H7 (cell line): ENCODE measurements at regions not wholly inside any gene's neighbourhood (a gene's known extent, or its start where the extent isn't known, plus 50 kb on each side); places are given as distances from the start of the nearest gene placed in this dataset.
"Not testable (repeated sequence)": the region's sequence is repeated elsewhere in the genome, so short reads cannot be mapped to it uniquely, and the experiment has no call there.

Experiments
- DNase-seq: peaks from one replicate; pipeline ENCODE4 v3.0.0; 2012
- H3K27me3 ChIP-seq: 2 replicates; pipeline ENCODE4 v1.6.0; 2011; ENCODE audit warnings: mild to moderate bottlenecking, low read length; ENCODE audit not compliant: control insufficient read depth, insufficient read depth
- H3K36me3 ChIP-seq: replicated peaks from 2 replicates; pipeline ENCODE4 v1.5.1; 2011; ENCODE audit warnings: low read length; ENCODE audit not compliant: control insufficient read depth, insufficient read depth
- H3K4me3 ChIP-seq: 2 replicates; pipeline ENCODE4 v1.5.1; 2011; ENCODE audit warnings: low read depth, mild to moderate bottlenecking, control low read depth, low read length, moderate library complexity; ENCODE audit not compliant: insufficient read depth

DNA sequence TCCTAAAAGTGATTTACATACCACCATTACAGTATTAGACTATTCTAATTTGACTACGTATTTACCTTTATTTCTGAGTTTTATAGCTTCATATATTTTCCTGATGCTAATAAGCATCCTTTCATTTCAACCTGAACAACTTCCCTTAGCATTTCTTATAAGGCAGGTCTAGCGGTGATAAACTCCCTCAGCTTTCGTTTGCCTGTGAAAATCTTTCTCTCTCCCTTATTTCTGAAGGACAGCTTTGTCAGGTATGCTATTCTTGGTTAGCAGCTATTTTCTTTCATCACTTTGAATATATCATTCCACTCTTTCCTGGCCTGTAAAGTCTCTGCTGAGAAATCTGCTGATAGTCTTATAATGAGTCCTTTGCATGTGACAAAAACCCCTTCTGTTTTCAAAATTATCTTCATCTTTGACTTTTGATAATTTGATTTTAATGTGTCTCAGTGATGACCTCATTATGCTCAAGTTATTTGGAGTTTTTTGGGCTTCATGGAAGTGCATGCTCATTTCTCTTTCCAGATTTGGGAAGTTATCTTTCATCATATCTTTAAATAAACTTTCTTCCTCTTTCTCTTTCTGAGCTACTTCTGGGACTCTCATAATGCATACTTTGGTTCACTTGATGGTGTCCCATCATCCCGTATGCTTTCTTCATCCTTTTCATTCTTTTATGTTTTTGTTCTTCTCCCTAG, 285.4 kb upstream of the PMFBP1 start:
- no peaks in the 10 kb centered on the region for H3K36me3 ChIP-seq
- no peaks in the 10 kb centered on the region for H3K27me3 ChIP-seq
- no peak overlapping the region for H3K4me3 ChIP-seq
- DNase-seq, result no peak

- Histone ChIP-seq H3K36me3 (no peaks in the 10 kb centered on the region), H3K27me3 (no peaks in the 10 kb centered on the region), H3K4me3 (no peak overlapping the region)
- DNase-seq, result no peak
These were observed 284.0 kb upstream of the PMFBP1 start for GRCh38 chr16:72455743-72456659.

- not testable (repeated sequence) for H3K4me3 ChIP-seq, DNase-seq
These were observed 281.9 kb upstream of the PMFBP1 start for GRCh38 chr16:72453856-72454255.

DNA sequence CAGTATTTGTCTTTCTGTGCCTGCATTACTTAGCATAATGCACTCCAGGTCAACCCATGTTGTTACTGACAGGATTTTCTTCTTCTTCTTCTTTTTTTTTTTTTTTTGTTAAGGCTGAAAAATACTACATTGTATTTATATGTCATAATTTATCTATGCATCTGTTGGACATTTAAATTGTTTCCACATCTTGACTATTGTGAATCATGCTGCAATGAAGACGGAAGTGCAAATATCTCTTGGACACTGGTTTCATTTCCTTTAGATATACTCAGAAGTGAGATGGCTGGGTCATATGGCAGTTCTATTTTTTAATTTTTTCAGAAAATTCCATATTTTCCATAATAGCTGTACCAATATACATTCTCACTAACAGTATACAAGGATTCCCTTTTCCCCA, 272.7 kb upstream of the PMFBP1 start:
- no peak for DNase-seq
- no peaks in the 10 kb centered on the region for H3K36me3 ChIP-seq

More at GRCh38 chr16:72453856-72454255, 281.9 kb upstream of the PMFBP1 start:
- not testable (repeated sequence) for H3K36me3 ChIP-seq, H3K27me3 ChIP-seq

DNA sequence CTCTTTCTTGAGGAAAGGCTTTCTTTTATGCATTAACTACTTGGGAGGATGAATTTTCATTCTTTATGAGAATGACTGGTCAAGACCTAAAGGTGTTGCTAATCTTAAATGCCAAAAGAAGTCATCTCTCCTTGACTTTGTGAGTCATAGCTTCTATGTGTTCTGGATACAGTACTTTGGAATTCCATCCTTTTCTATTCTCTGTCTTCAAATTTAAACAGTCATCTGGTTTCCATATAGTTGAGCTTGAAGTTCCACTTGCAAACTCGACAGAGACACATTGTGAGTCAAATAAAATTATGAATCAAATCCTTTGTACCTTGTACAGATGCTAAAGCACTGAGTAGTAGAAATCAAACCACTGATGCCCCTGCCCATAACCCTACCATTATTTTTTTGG, 271.9 kb upstream of the PMFBP1 start:
- DNase-seq, result no peak
- Histone ChIP-seq H3K27me3 (no peaks in the 10 kb centered on the region), H3K36me3 (no peaks in the 10 kb centered on the region), H3K4me3 (no peak overlapping the region)

More for the DNA sequence above, 272.7 kb upstream of the PMFBP1 start:
- Histone ChIP-seq H3K4me3 (no peak overlapping the region), H3K27me3 (no peaks in the 10 kb centered on the region)

DNA sequence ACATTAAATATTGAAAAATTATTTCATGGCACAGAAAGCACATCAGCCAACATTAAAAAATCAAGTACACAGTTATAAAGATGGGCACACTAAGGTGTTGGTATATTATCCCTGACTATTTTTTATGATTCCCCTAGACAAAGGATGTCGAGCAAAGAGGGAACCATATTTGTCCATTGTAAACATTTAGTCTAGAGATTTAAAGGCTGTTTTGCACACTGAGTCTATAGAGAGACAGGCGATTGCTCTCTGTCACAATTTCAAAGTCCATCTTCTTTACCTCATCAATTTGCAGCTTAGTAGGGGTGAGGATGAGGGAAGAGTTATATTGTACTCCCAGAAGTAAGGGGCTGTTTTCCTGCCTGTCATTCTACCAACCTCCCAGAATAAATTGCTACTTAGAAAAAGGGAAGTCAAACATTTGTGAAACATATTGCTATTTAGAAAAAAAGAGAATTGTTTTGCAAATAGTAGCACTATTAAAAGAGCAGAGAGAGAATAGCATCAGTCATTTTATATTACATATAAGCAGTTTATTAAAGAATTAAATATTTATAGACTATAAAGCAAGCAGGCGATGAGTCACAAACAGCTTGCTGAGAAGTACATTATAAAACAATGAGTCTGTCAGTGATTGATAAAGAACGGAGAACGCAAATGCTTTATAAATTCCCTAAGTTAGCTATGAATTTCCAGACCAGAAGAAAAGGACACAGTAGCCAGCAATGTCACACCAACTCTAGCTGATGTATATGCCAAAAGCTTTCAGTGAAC, 270.6 kb upstream of the PMFBP1 start:
- Histone ChIP-seq H3K4me3 (no peak overlapping the region), H3K36me3 (no peaks in the 10 kb centered on the region), H3K27me3 (no peaks in the 10 kb centered on the region)
- no peak for DNase-seq

GRCh38 chr16:72437891-72438290, 265.9 kb upstream of the PMFBP1 start:
- Histone ChIP-seq H3K36me3 (no peaks in the 10 kb centered on the region), H3K4me3 (no peak overlapping the region), H3K27me3 (no peaks in the 10 kb centered on the region)
- no peak for DNase-seq

GRCh38 chr16:72434159-72434558, 262.2 kb upstream of the PMFBP1 start:
- DNase-seq, result no peak
- no peaks in the 10 kb centered on the region for H3K36me3 ChIP-seq

DNA sequence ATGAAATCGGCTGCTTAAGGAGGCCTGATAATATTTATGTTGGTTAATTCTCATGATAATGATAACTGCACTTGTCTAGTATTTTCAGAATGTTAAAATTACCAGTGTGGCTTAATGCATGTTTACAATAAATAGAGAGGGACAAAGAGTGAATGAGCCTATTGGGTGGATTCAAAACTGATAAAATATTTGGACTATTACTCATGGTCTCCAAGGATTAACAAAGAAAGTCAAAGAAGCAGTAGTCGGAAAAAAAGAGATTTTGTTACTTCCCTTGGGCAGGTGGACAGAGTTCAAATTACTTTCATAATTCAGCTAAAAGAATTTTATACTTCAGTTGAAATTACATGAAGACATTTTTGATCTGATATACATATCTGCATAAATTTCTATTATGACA, 258.2 kb upstream of the PMFBP1 start:
- Histone ChIP-seq H3K36me3 (no peaks in the 10 kb centered on the region), H3K4me3 (no peak overlapping the region), H3K27me3 (no peaks in the 10 kb centered on the region)
- DNase-seq, result no peak

More at GRCh38 chr16:72434159-72434558, 262.2 kb upstream of the PMFBP1 start:
- Histone ChIP-seq H3K27me3 (no peaks in the 10 kb centered on the region), H3K4me3 (no peak overlapping the region)

GRCh38 chr16:72429671-72430081, 257.7 kb upstream of the PMFBP1 start:
- no peak overlapping the region for H3K4me3 ChIP-seq
- no peak for DNase-seq

GRCh38 chr16:72428681-72429376, 256.9 kb upstream of the PMFBP1 start:
- no peaks in the 10 kb centered on the region for H3K36me3 ChIP-seq
- H3K4me3 ChIP-seq, result no peak overlapping the region
- H3K27me3 ChIP-seq, result no peaks in the 10 kb centered on the region
- DNase-seq, result no peak

More at GRCh38 chr16:72429671-72430081, 257.7 kb upstream of the PMFBP1 start:
- no peaks in the 10 kb centered on the region for H3K36me3 ChIP-seq
- H3K27me3 ChIP-seq, result no peaks in the 10 kb centered on the region

DNA sequence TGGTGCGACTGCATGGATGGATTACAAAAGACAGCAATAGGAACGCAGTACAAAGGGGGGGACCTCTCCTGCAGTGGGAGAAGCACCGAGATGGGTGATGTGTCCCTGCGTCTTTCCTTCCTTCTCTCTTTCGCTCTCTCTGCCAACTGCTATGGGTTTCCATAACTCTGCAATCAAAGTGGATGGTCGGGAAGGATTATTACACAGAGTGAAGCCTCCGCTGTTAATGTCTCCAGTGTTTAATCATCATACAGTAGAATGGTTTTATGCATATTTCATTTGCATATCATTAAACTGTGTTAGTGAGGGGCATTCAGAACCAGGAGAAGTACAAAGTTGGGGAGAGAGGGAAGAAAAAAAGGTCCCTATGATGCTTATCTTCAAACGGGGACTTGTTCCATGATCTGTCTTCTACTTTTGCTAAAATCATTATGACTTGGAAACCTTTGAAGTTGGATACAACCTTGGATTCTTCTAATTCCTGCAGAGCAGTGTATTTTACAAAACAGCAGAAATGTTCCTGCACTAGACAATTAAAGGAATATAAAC, 255.9 kb upstream of the PMFBP1 start:
- Histone ChIP-seq H3K27me3 (no peaks in the 10 kb centered on the region), H3K36me3 (no peaks in the 10 kb centered on the region), H3K4me3 (no peak overlapping the region)
- DNase-seq, result no peak

GRCh38 chr16:72427051-72427782, 255.3 kb upstream of the PMFBP1 start:
- H3K27me3 ChIP-seq, result no peaks in the 10 kb centered on the region
- DNase-seq, result no peak
- H3K36me3 ChIP-seq, result no peaks in the 10 kb centered on the region
- H3K4me3 ChIP-seq, result no peak overlapping the region
